SHP77 treated with DMSO at 0.1 percent for 48 hours (cell line): ENCODE measurements at regions not wholly inside any gene's neighbourhood (a gene's known extent, or its start where the extent isn't known, plus 50 kb on each side); places are given as distances from the start of the nearest gene placed in this dataset.

Experiments used
- DNase-seq: peaks from one replicate; lab custom pipeline; 2025; lab: John Stamatoyannopoulos, UW

- DNase-seq, result no peak
These were observed 179.6 kb downstream of the LMO4 start for GRCh38 chr1:87508247-87508787.

DNA sequence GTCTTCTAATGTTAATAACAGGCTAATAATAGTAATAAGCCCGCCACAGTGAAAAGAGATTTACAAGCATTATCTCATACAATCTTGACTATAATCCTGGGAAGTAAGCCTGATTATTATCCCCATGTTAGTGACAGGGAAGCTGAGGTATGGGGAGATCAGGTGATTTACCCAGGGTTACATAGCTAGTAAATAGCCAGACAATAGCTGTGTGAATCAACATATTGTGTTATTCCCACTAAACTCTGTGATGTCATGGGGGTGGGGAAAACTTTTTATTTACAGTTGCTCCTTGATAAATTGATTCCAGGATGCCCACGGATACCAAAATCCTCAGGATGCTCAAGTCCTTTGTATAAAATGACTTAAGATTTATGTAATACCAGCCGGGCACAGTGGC, 181.9 kb downstream of the LMO4 start:
- DNase-seq, result no peak

- no peak for DNase-seq
These were observed 182.8 kb downstream of the LMO4 start for GRCh38 chr1:87511449-87511848.

GRCh38 chr1:87512431-87512830, 183.8 kb downstream of the LMO4 start:
- no peak for DNase-seq

- no peak for DNase-seq
These were observed 184.6 kb downstream of the LMO4 start for GRCh38 chr1:87513255-87513654.

DNA sequence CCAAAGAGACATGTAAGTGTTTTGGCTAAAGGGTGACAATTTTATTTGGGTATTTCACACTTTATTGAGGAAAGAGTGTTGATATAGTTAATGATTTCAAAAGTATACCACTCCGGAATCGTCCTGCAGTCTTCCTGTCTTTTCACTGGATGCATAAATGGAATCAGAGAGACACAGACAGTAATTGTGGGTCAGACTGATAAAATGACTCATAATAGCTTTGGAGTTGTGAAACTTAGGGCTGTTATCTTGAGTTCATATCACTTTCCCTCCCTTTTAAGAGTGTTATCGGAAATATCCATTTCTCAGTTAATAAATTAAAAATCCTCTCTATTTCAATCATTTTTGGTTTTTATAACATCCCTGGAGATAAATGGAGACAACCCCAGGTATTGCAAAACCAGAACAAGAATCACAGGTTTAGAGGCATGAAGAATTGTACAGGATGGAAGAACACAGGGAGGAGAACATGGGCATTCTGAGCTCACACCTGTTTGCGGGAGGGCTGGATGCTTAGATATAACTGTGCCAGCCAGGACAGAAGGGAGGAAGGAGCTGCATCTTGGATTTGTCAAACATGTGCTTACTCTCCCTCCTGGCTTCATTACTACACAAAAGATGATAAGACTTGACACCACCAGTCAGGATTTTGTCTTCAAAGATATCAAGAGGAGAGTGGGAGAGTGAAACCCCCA, 185.4 kb downstream of the LMO4 start:
- no peak for DNase-seq

DNA sequence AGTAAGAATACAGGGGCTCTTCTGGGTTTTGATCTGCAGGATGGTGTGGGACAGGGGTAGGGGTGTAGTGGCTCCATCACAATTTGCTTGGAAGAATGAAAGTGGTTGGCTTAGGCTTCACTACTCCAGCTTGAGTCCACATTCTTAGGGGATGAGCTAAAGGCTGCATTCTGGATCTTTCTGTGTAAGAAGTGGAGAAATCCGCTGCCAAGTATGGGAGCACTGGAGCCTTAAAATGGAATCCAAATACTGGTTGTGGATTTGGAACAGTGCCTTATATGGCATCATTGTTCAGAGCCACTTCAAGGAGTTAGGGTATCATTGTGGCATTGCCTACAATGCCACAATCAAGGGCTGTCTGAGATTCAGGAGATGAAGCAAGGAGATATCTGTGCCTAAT, 187.1 kb downstream of the LMO4 start:
- no peak for DNase-seq

GRCh38 chr1:87518794-87519193, 190.1 kb downstream of the LMO4 start:
- DNase-seq, result no peak

- no peak for DNase-seq
These were observed 192.8 kb downstream of the LMO4 start for GRCh38 chr1:87521452-87521851.

GRCh38 chr1:87523466-87523865, 194.8 kb downstream of the LMO4 start:
- DNase-seq, result no peak

DNA sequence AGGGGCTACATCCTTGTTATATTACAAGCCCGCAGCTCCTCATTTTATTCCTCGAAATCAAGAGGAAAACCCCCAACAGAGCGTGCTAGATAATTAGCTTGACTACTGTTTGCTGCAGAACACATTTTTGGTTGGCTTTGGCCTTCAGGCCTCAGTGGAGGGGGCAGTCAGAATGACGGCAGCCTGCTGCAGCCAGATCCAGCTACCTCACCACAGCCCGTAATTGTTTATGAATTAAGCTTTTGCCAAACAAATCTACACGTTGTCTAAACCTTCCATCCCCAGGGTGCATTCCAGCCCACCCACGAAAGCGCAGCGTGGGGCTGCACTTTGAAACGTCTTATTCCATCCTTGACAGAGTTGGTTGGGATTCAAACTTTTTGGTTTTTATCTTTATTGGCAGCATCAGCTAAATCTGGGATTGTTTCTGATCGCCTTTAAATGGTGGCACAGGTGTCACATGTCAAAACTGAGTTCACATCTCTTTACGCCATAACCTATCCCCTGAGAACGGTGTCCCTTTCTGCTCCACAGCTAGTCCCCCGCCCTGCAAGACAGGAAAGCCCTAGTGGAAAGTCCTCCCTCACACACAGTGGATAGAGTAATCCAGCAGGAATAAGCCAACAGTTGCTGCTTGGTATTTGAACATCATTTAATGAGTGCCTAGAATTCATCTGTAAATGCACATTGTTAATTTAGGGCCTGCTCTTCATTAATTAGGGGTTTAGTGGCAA, 195.5 kb downstream of the LMO4 start:
- DNase-seq, result no peak

GRCh38 chr1:87528754-87529517, 200.3 kb downstream of the LMO4 start:
- DNase-seq, result no peak

DNA sequence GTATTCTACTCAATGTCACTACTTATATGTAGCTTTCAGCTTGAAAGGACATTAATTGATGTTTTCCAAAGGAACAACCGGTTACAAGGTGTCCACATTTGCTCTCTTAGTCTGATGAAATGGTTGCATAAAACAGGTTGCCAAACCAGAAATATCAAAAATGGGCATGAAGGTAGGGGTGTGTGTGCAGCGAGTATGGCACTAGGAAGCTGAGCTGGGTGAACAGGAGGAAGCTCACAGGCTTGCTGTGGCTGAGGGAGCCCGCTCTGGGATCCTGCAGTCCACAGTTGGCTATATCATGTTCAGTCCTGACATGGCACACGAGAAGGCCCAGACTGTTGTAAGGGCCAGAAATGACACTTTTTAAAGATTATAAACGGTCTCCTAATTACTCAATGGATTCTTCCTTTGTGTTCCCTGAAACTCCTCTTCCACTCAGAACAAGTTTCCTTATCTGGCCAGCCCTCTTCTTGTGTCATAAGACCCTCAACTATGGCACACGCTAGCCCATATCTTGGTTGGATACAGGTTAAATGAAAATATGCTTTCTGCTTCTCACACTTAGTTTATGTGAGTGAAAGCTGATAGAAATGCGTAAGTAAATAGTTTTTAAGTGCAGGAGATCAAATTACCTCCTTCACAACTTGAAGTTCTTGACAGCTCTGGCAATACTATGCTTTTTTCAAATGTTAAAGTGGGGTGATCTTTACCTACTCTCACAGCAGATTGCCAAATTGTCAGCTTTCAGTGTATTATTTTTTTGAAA, 201.5 kb downstream of the LMO4 start:
- DNase-seq, result no peak

GRCh38 chr1:87535551-87535950, 206.9 kb downstream of the LMO4 start:
- no peak for DNase-seq

- no peak for DNase-seq
These were observed 210.5 kb downstream of the LMO4 start for GRCh38 chr1:87539147-87539546.

GRCh38 chr1:87542697-87543096, 214.0 kb downstream of the LMO4 start:
- DNase-seq, result no peak

GRCh38 chr1:87549738-87550137, 221.1 kb downstream of the LMO4 start:
- DNase-seq, result no peak

- no peak for DNase-seq
These were observed 224.8 kb downstream of the LMO4 start for GRCh38 chr1:87553511-87553910.

GRCh38 chr1:87555366-87555765, 226.7 kb downstream of the LMO4 start:
- no peak for DNase-seq

- no peak for DNase-seq
These were observed 227.6 kb downstream of the LMO4 start for GRCh38 chr1:87556326-87556725.

GRCh38 chr1:87558921-87559320, 230.2 kb downstream of the LMO4 start:
- no peak for DNase-seq

DNA sequence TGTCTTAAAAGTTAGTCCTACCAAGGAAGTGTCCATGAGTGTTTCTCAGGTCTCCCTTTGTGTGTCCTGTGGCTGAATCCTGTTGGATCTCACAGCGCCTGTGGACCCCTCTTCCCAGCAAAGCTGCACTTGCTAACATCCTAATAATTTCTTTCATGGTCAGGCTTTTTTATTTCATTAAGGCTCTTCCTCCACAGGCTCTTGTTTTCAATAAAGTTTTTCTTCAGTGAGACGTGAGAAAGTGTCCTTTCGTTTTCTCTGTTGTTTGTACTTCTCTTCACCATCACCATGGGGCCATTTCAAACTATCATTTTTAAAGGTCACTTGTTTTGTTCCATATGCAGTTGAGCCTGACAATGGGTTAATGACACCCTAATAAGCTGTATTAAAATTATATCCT, 231.5 kb downstream of the LMO4 start:
- no peak for DNase-seq
